ENCODE measurements at regions not wholly inside any gene's neighbourhood (a gene's known extent, or its start where the extent isn't known, plus 50 kb on each side); places are given as distances from the start of the nearest gene placed in this dataset.

- H3K4me3 Mint-ChIP-seq = no peak overlapping the region
- no peak overlapping the region for H3K27ac Mint-ChIP-seq
- ChIA-PET POLR2A (no interaction called here), CTCF (interaction anchor here (1.5 kb wide), 1 partner anchor 14 kb away, joined by 3 read pairs; no protein-coding TSS in a partner anchor)
- H3K36me3 Mint-ChIP-seq (ENCODE audit: low read depth) = no peaks in the 10 kb centered on the region
- no peak for DNase-seq
- H3K27me3 Mint-ChIP-seq = peaks cover 7% of the 10 kb centered on the region
- H3K9me3 Mint-ChIP-seq = no peaks in the 10 kb centered on the region
- no peaks in the 10 kb centered on the region for H3K4me1 Mint-ChIP-seq
These were observed 116.9 kb upstream of the SCN7A start for GRCh38 chr2:166610913-166611305.

GRCh38 chr2:166610180-166610912, 116.3 kb upstream of the SCN7A start:
- no peak overlapping the region for H3K27ac Mint-ChIP-seq
- ChIA-PET CTCF (interaction anchor here (1.5 kb wide), 1 partner anchor 14 kb away, joined by 3 read pairs; no protein-coding TSS in a partner anchor), POLR2A (no interaction called here)
- no peak overlapping the region for H3K4me3 Mint-ChIP-seq
- no peaks in the 10 kb centered on the region for H3K36me3 Mint-ChIP-seq (ENCODE audit: low read depth)
- H3K4me1 Mint-ChIP-seq = no peaks in the 10 kb centered on the region
- H3K9me3 Mint-ChIP-seq = no peaks in the 10 kb centered on the region
- DNase-seq = no peak
- peaks cover 7% of the 10 kb centered on the region for H3K27me3 Mint-ChIP-seq

- no peaks in the 10 kb centered on the region for H3K36me3 Mint-ChIP-seq (ENCODE audit: low read depth)
- H3K27ac Mint-ChIP-seq = no peak overlapping the region
- POLR2A ChIA-PET = no interaction called here
- no peaks in the 10 kb centered on the region for H3K9me3 Mint-ChIP-seq
- DNase-seq = no peak
- H3K27me3 Mint-ChIP-seq = peaks cover 7% of the 10 kb centered on the region
- H3K4me1 Mint-ChIP-seq = no peaks in the 10 kb centered on the region
- CTCF ChIA-PET = no interaction called here
- H3K4me3 Mint-ChIP-seq = no peak overlapping the region
These were observed 115.3 kb upstream of the SCN7A start for GRCh38 chr2:166609183-166609959.

- Mint-ChIP-seq H3K36me3 (ENCODE audit: low read depth) (no peaks in the 10 kb centered on the region), H3K4me1 (no peaks in the 10 kb centered on the region), H3K9me3 (no peaks in the 10 kb centered on the region), H3K27ac (no peak overlapping the region), H3K4me3 (no peak overlapping the region), H3K27me3 (peaks cover 7% of the 10 kb centered on the region)
- ChIA-PET CTCF (no interaction called here), POLR2A (no interaction called here)
- DNase-seq = no peak
These were observed 113.8 kb upstream of the SCN7A start for GRCh38 chr2:166607880-166608279.

- POLR2A ChIA-PET = no interaction called here
- CTCF ChIA-PET = no interaction called here
- no peaks in the 10 kb centered on the region for H3K4me1 Mint-ChIP-seq
- no peak for DNase-seq
- H3K9me3 Mint-ChIP-seq = peaks cover 10% of the 10 kb centered on the region
- H3K36me3 Mint-ChIP-seq (ENCODE audit: low read depth) = no peaks in the 10 kb centered on the region
- H3K27me3 Mint-ChIP-seq = no peaks in the 10 kb centered on the region
- H3K4me3 Mint-ChIP-seq = no peak overlapping the region
- no peak overlapping the region for H3K27ac Mint-ChIP-seq
These were observed 99.4 kb upstream of the SCN7A start for GRCh38 chr2:166593403-166593802.

- H3K27ac Mint-ChIP-seq = no peak overlapping the region
- no peak for DNase-seq
- CTCF ChIA-PET = no interaction called here
- H3K36me3 Mint-ChIP-seq (ENCODE audit: low read depth) = no peaks in the 10 kb centered on the region
- H3K27me3 Mint-ChIP-seq = no peaks in the 10 kb centered on the region
- H3K9me3 Mint-ChIP-seq = peaks cover 10% of the 10 kb centered on the region
- H3K4me1 Mint-ChIP-seq = no peaks in the 10 kb centered on the region
- H3K4me3 Mint-ChIP-seq = no peak overlapping the region
- POLR2A ChIA-PET = no interaction called here
These were observed 98.7 kb upstream of the SCN7A start for GRCh38 chr2:166592750-166593149.

- Mint-ChIP-seq H3K4me1 (no peaks in the 10 kb centered on the region), H3K27me3 (no peaks in the 10 kb centered on the region), H3K27ac (no peak overlapping the region), H3K9me3 (peaks cover 3% of the 10 kb centered on the region), H3K36me3 (ENCODE audit: low read depth) (no peaks in the 10 kb centered on the region), H3K4me3 (no peak overlapping the region)
- CTCF ChIA-PET = no interaction called here
- no peak for DNase-seq
- POLR2A ChIA-PET = no interaction called here
These were observed 97.2 kb upstream of the SCN7A start for GRCh38 chr2:166591226-166591625.

- H3K4me3 Mint-ChIP-seq = no peak overlapping the region
- ChIA-PET POLR2A (no interaction called here), CTCF (no interaction called here)
- no peaks in the 10 kb centered on the region for H3K27me3 Mint-ChIP-seq
- H3K27ac Mint-ChIP-seq = no peak overlapping the region
- H3K4me1 Mint-ChIP-seq = no peaks in the 10 kb centered on the region
- DNase-seq = no peak
- H3K36me3 Mint-ChIP-seq (ENCODE audit: low read depth) = no peaks in the 10 kb centered on the region
- no peaks in the 10 kb centered on the region for H3K9me3 Mint-ChIP-seq
These were observed 79.3 kb upstream of the SCN7A start for GRCh38 chr2:166573391-166573790.

GRCh38 chr2:166572937-166573336, 78.9 kb upstream of the SCN7A start:
- H3K9me3 Mint-ChIP-seq = no peaks in the 10 kb centered on the region
- H3K4me3 Mint-ChIP-seq = no peak overlapping the region
- H3K4me1 Mint-ChIP-seq = no peaks in the 10 kb centered on the region
- no peak overlapping the region for H3K27ac Mint-ChIP-seq
- no peaks in the 10 kb centered on the region for H3K27me3 Mint-ChIP-seq
- CTCF ChIA-PET = no interaction called here
- H3K36me3 Mint-ChIP-seq (ENCODE audit: low read depth) = no peaks in the 10 kb centered on the region
- DNase-seq = no peak
- POLR2A ChIA-PET = no interaction called here

- POLR2A ChIA-PET = no interaction called here
- H3K27me3 Mint-ChIP-seq = no peaks in the 10 kb centered on the region
- no peaks in the 10 kb centered on the region for H3K4me1 Mint-ChIP-seq
- no peak overlapping the region for H3K27ac Mint-ChIP-seq
- CTCF ChIA-PET = no interaction called here
- DNase-seq = no peak
- no peak overlapping the region for H3K4me3 Mint-ChIP-seq
- no peaks in the 10 kb centered on the region for H3K36me3 Mint-ChIP-seq (ENCODE audit: low read depth)
- no peaks in the 10 kb centered on the region for H3K9me3 Mint-ChIP-seq
These were observed 74.4 kb upstream of the SCN7A start for GRCh38 chr2:166568409-166568808.

- no peak overlapping the region for H3K27ac Mint-ChIP-seq
- H3K27me3 Mint-ChIP-seq = no peaks in the 10 kb centered on the region
- no peaks in the 10 kb centered on the region for H3K36me3 Mint-ChIP-seq (ENCODE audit: low read depth)
- H3K9me3 Mint-ChIP-seq = no peaks in the 10 kb centered on the region
- CTCF ChIA-PET = no interaction called here
- POLR2A ChIA-PET = no interaction called here
- no peak for DNase-seq
- H3K4me3 Mint-ChIP-seq = no peak overlapping the region
- no peaks in the 10 kb centered on the region for H3K4me1 Mint-ChIP-seq
These were observed 71.5 kb upstream of the SCN7A start for GRCh38 chr2:166565501-166565900.

GRCh38 chr2:166563894-166564293, 69.8 kb upstream of the SCN7A start:
- H3K27ac Mint-ChIP-seq = no peak overlapping the region
- no peaks in the 10 kb centered on the region for H3K9me3 Mint-ChIP-seq
- ChIA-PET CTCF (interaction anchor here (0.6 kb wide), 1 partner anchor 17 kb away, joined by 3 read pairs; no protein-coding TSS in a partner anchor), POLR2A (no interaction called here)
- no peaks in the 10 kb centered on the region for H3K36me3 Mint-ChIP-seq (ENCODE audit: low read depth)
- H3K27me3 Mint-ChIP-seq = no peaks in the 10 kb centered on the region
- DNase-seq = no peak
- no peaks in the 10 kb centered on the region for H3K4me1 Mint-ChIP-seq
- no peak overlapping the region for H3K4me3 Mint-ChIP-seq

- Mint-ChIP-seq H3K4me1 (no peaks in the 10 kb centered on the region), H3K27me3 (no peaks in the 10 kb centered on the region), H3K9me3 (no peaks in the 10 kb centered on the region), H3K4me3 (no peak overlapping the region), H3K27ac (no peak overlapping the region), H3K36me3 (ENCODE audit: low read depth) (no peaks in the 10 kb centered on the region)
- CTCF ChIA-PET = no interaction called here
- POLR2A ChIA-PET = no interaction called here
- DNase-seq = no peak
These were observed 66.0 kb upstream of the SCN7A start for GRCh38 chr2:166560022-166560421.

GRCh38 chr2:166550923-166551322, 56.9 kb upstream of the SCN7A start:
- no peak for DNase-seq
- Mint-ChIP-seq H3K4me1 (no peaks in the 10 kb centered on the region), H3K9me3 (no peaks in the 10 kb centered on the region), H3K27me3 (no peaks in the 10 kb centered on the region), H3K4me3 (no peak overlapping the region), H3K27ac (no peak overlapping the region), H3K36me3 (ENCODE audit: low read depth) (no peaks in the 10 kb centered on the region)
- ChIA-PET CTCF (no interaction called here), POLR2A (no interaction called here)
